H9 (cell line): ENCODE measurements at regions not wholly inside any gene's neighbourhood (a gene's known extent, or its start where the extent isn't known, plus 50 kb on each side); places are given as distances from the start of the nearest gene placed in this dataset.

Experiments
- DNase-seq: peaks from one replicate; pipeline ENCODE4 v3.0.0-alpha.2; 2017
- H2AFZ ChIP-seq: one replicate; pipeline ENCODE4 v1.6.1; 2013; ENCODE audit warnings: mild to moderate bottlenecking, low read length, control low read depth, moderate library complexity
- H2AK5ac ChIP-seq: 2 replicates; pipeline ENCODE4 v1.6.1; 2013; ENCODE audit warnings: low read length, control low read depth, mixed read lengths; ENCODE audit not compliant: insufficient read length
- H2BK120ac ChIP-seq: one replicate; pipeline ENCODE4 v1.6.1; 2013; ENCODE audit warnings: low read depth, mild to moderate bottlenecking, low read length, control low read depth, inconsistent platforms; ENCODE audit not compliant: poor library complexity, severe bottlenecking
- H2BK12ac ChIP-seq: 2 replicates; pipeline ENCODE4 v1.6.1; 2013; ENCODE audit warnings: low read length, control low read depth, mixed read lengths, low read depth; ENCODE audit not compliant: insufficient read length
- H2BK15ac ChIP-seq: 2 replicates; pipeline ENCODE4 v1.6.1; 2013; ENCODE audit warnings: low read depth, low read length, control low read depth
- H2BK20ac ChIP-seq: one replicate; pipeline ENCODE4 v1.6.1; 2013; ENCODE audit warnings: low read depth, mild to moderate bottlenecking, low read length, control low read depth, inconsistent platforms; ENCODE audit not compliant: poor library complexity, severe bottlenecking
- H2BK5ac ChIP-seq: 2 replicates; pipeline ENCODE4 v1.6.1; 2013; ENCODE audit warnings: low read length, control low read depth, mixed read lengths; ENCODE audit not compliant: insufficient read length
- H3K14ac ChIP-seq: 2 replicates; pipeline ENCODE4 v1.6.1; 2013; ENCODE audit warnings: low read length, control low read depth; ENCODE audit not compliant: insufficient read depth
- H3K18ac ChIP-seq: 2 replicates; pipeline ENCODE4 v1.6.1; 2013; ENCODE audit warnings: low read depth, mild to moderate bottlenecking, mixed read lengths, low read length, control low read depth; ENCODE audit not compliant: insufficient read length
- H3K23ac ChIP-seq: 2 replicates; pipeline ENCODE4 v1.6.1; 2013; ENCODE audit warnings: low read length, control low read depth, mixed read lengths, low read depth; ENCODE audit not compliant: insufficient read length
- H3K23me2 ChIP-seq: 2 replicates; pipeline ENCODE4 v1.6.1; 2013; ENCODE audit warnings: low read depth, mild to moderate bottlenecking, mixed read lengths, low read length, control low read depth; ENCODE audit not compliant: insufficient read length, poor library complexity, severe bottlenecking
- H3K27ac ChIP-seq: 2 replicates; pipeline ENCODE4 v1.5.1; 2013; ENCODE audit warnings: low read length, control low read depth, mixed read lengths, low read depth; ENCODE audit not compliant: insufficient read length
- H3K27me3 ChIP-seq: 2 replicates; pipeline ENCODE4 v1.6.1; 2013; ENCODE audit warnings: low read length, control low read depth, inconsistent platforms; ENCODE audit not compliant: insufficient read depth
- H3K4ac ChIP-seq: 2 replicates; pipeline ENCODE4 v1.6.1; 2013; ENCODE audit warnings: low read depth, mild to moderate bottlenecking, control low read depth, inconsistent platforms, low read length, moderate library complexity
- H3K4me1 ChIP-seq: 2 replicates; pipeline ENCODE4 v1.6.1; 2013; ENCODE audit warnings: low read length, control low read depth, inconsistent platforms; ENCODE audit not compliant: insufficient read depth
- H3K4me2 ChIP-seq: 2 replicates; pipeline ENCODE4 v1.6.1; 2013; ENCODE audit warnings: low read length, control low read depth, mixed read lengths; ENCODE audit not compliant: insufficient read length, insufficient read depth
- H3K56ac ChIP-seq: 2 replicates; pipeline ENCODE4 v1.6.1; 2013; ENCODE audit warnings: low read depth, mild to moderate bottlenecking, mixed read lengths, low read length, control low read depth; ENCODE audit not compliant: insufficient read length
- H3K79me1 ChIP-seq: 2 replicates; pipeline ENCODE4 v1.6.1; 2013; ENCODE audit warnings: low read depth, mild to moderate bottlenecking, moderate library complexity, low read length, control low read depth, inconsistent platforms; ENCODE audit not compliant: insufficient read depth, poor library complexity, severe bottlenecking
- H3K79me2 ChIP-seq: 2 replicates; pipeline ENCODE4 v1.6.1; 2013; ENCODE audit warnings: low read length, control low read depth, inconsistent platforms; ENCODE audit not compliant: insufficient read depth
- H3K9ac ChIP-seq: 2 replicates; pipeline ENCODE4 v1.6.1; 2013; ENCODE audit warnings: low read length, control low read depth, mixed read lengths; ENCODE audit not compliant: insufficient read length; ENCODE audit errors: extremely low read depth
- H3K9me3 ChIP-seq: one replicate; pipeline ENCODE4 v1.6.1; 2013; ENCODE audit warnings: low read depth, low read length, inconsistent platforms; ENCODE audit not compliant: control insufficient read depth
- H3T11ph ChIP-seq: one replicate; pipeline ENCODE4 v1.6.1; 2013; ENCODE audit warnings: mild to moderate bottlenecking, low read length, control low read depth, inconsistent platforms
- H4K20me1 ChIP-seq: one replicate; pipeline ENCODE4 v1.6.1; 2013; ENCODE audit not compliant: control insufficient read depth, insufficient read length, insufficient read depth
- H4K5ac ChIP-seq: 2 replicates; pipeline ENCODE4 v1.6.1; 2013; ENCODE audit warnings: low read depth, mild to moderate bottlenecking, mixed read lengths, low read length, control low read depth; ENCODE audit not compliant: insufficient read length
- H4K8ac ChIP-seq: replicated peaks from 2 replicates; pipeline ENCODE4 v1.6.1; 2013; ENCODE audit warnings: low read length, control low read depth, mixed read lengths, low read depth; ENCODE audit not compliant: insufficient read length
- H4K91ac ChIP-seq: 2 replicates; pipeline ENCODE4 v1.6.1; 2013; ENCODE audit warnings: low read depth, mild to moderate bottlenecking, moderate library complexity, mixed read lengths, low read length, control low read depth; ENCODE audit not compliant: insufficient read length
- H3K27ac Mint-ChIP-seq, 3 experiments: 2 replicates in 2 of 3; 3 replicates in 1 of 3; pipeline ENCODE4 v1.8.0; 2020 to 2021; ENCODE audit warnings: mixed read lengths in 3 of 3, mild to moderate bottlenecking in 1 of 3, moderate library complexity in 1 of 3
- H3K27me3 Mint-ChIP-seq: 2 replicates; pipeline ENCODE4 v1.8.0; 2021; ENCODE audit warnings: low read depth, mild to moderate bottlenecking, moderate library complexity, mixed read lengths
- H3K36me3 Mint-ChIP-seq, 3 experiments: 2 replicates in 2 of 3; 3 replicates in 1 of 3; pipeline ENCODE4 v1.8.0; 2020 to 2021; ENCODE audit warnings: low read depth in 3 of 3, mixed read lengths in 3 of 3; ENCODE audit not compliant: insufficient read depth in 1 of 3
- H3K4me1 Mint-ChIP-seq, 2 experiments: 2 replicates each; pipeline ENCODE4 v1.8.0; 2020; ENCODE audit warnings: mixed read lengths in 2 of 2
- H3K4me3 Mint-ChIP-seq, 2 experiments: 2 replicates in 1 of 2; 3 replicates in 1 of 2; pipeline ENCODE4 v1.8.0; 2020 to 2021; ENCODE audit warnings: mild to moderate bottlenecking in 2 of 2, mixed read lengths in 2 of 2, moderate library complexity in 1 of 2
- H3K9me3 Mint-ChIP-seq, 2 experiments: 2 replicates in 1 of 2; 3 replicates in 1 of 2; pipeline ENCODE4 v1.8.0; 2020; ENCODE audit warnings: mild to moderate bottlenecking in 2 of 2, mixed read lengths in 2 of 2, moderate library complexity in 1 of 2
- CTCF ChIP-seq: fragments of 200-600 bp; sonication (generic); conservative IDR thresholded peaks from 3 replicates; pipeline ENCODE4 v1.8.0; 2021; ENCODE audit warnings: antibody characterized with exemption, mild to moderate bottlenecking
- WGBS: extraction: QIAGEN DNeasy Blood & Tissue Kit; methylation state at CpG from one replicate; pipeline ENCODE4 v1.1.7; 2013; ENCODE audit warnings: missing lambda C conversion rate, low lambda C conversion rate, mixed read lengths; ENCODE audit not compliant: insufficient read length; ENCODE audit errors: extremely low coverage; 5-methylcytosine and 5-hydroxymethylcytosine counted together

- Histone ChIP-seq H3K79me1 (no peaks in the 10 kb centered on the region), H3K4ac (no peak overlapping the region)
- peaks cover 2% of the 10 kb centered on the region for H3K27me3 Mint-ChIP-seq
These were observed 211.7 kb upstream of the MVB12B start for GRCh38 chr9:126114850-126115460.

More at GRCh38 chr9:126114850-126115460, 211.7 kb upstream of the MVB12B start:
- Histone ChIP-seq H2BK15ac (no peak overlapping the region), H3K4me1 (no peaks in the 10 kb centered on the region), H2BK120ac (no peak overlapping the region), H3K9me3 (no peaks in the 10 kb centered on the region), H3K79me2 (no peaks in the 10 kb centered on the region), H4K20me1 (no peaks in the 10 kb centered on the region), H3K27ac (no peak overlapping the region), H4K5ac (no peak overlapping the region), H3K56ac (no peak overlapping the region), H4K91ac (no peak overlapping the region), H2BK20ac (no peak overlapping the region), H3K23ac (no peak overlapping the region), H3K18ac (no peak overlapping the region), H3K23me2 (peaks cover 3% of the 10 kb centered on the region), H3K14ac (no peak overlapping the region), H3T11ph (no peak overlapping the region), H4K8ac (no peak overlapping the region), H2AK5ac (no peak overlapping the region), H3K9ac (no peak overlapping the region), H2AFZ (no peak overlapping the region), H2BK12ac (no peak overlapping the region), H2BK5ac (no peak overlapping the region), H3K27me3 (no peaks in the 10 kb centered on the region), H3K4me2 (no peak overlapping the region)
- Mint-ChIP-seq H3K36me3 (no peaks in the 10 kb centered on the region), H3K9me3 (no peaks in the 10 kb centered on the region), H3K4me1 (no peaks in the 10 kb centered on the region), H3K27ac (no peak overlapping the region), H3K4me3 (no peak overlapping the region)
- no CpG with 5 or more reads among the region's 12 CpGs for WGBS
- TF ChIP-seq CTCF, result no peak
- DNase-seq, result peak; percentile 11
